EH (cell line): ENCODE measurements at regions not wholly inside any gene's neighbourhood (a gene's known extent, or its start where the extent isn't known, plus 50 kb on each side); places are given as distances from the start of the nearest gene placed in this dataset.
"Not testable (repeated sequence)": the region's sequence is repeated elsewhere in the genome, so short reads cannot be mapped to it uniquely, and the experiment has no call there.

Source experiments
- DNase-seq: peaks from one replicate; pipeline ENCODE4 v3.0.0-alpha.2; 2015; ENCODE audit warnings: low read depth

DNA sequence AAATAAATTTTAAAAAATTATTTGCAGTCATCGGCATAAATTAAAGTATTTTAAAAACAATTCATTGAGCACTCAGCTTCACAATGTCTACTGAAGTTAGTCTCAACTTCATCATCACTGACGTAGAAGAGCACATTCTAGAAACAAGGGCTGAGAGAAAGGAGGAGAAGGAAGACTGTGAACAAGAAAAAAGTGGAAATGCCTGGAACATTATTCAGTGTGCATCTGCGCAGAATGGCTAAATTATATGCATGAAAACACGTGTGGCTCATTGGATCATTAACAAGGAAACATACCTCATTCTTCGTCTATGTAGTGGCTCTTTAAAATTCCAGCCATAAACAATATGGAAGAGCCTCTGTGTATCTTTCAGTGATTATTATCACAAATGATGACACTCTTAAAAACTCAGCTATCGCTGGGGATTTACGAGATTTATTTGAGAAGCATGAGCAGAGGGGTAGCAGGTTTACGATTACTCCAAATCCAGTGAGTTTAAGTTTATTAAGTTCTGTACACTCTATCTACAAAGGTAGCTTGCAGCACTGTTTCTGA lies 404.2 kb upstream of the CDIN1 start:
- no peak for DNase-seq

DNA sequence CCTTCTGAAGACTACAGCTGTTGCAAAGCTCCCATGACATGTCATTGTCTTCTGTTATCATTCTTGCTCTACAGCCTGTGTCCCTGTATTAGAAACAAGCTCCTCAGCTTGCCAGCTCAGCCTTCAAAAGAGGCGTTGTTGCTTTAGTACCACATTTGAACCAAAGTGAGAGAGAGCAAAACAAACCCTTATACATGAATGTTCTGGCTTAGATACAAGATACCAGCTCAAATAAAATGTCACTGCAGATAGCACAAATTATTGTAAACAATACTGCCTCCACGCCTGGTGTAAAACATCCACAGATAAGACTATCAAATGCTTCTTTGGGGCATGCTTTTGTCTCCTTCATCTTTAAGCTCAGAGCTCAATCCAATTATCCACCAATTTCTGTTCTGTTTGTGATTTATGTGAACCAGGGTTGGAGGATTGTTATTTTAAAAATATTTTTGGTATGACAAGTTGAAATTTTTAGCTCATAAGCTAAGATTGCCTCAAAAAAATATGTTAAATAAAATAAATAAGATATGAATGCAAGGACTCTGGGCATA lies 403.6 kb upstream of the CDIN1 start:
- DNase-seq: peak; percentile 12

- DNase-seq: peak; percentile 62
Observed at GRCh38 chr15:36177590-36178302, 401.7 kb upstream of the CDIN1 start.

- no peak for DNase-seq
Observed at GRCh38 chr15:36178303-36178633, 401.2 kb upstream of the CDIN1 start.

GRCh38 chr15:36183201-36183600 lies 396.2 kb upstream of the CDIN1 start:
- DNase-seq: no peak

DNA sequence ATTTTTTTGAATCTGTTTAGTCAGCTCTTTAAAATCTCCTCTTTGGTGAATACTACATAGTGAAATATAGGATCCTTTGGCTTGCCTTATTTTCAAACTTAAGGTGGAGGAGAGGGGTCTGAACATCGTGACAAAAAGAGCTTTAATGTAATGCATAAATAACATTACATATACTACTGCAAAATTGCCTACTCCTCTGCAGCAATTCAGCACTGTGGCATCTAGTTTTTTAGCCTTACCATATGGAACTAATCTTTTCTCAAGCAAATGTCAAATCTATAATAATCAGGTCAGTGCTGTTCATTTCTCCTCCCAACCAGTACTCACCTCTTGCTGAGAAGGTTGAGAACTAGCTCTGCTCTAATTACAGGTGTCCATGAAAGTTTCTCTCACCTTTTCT lies 394.0 kb upstream of the CDIN1 start:
- DNase-seq: no peak

- peak; percentile 5 for DNase-seq
Observed at GRCh38 chr15:36185845-36186244, 393.6 kb upstream of the CDIN1 start.

DNA sequence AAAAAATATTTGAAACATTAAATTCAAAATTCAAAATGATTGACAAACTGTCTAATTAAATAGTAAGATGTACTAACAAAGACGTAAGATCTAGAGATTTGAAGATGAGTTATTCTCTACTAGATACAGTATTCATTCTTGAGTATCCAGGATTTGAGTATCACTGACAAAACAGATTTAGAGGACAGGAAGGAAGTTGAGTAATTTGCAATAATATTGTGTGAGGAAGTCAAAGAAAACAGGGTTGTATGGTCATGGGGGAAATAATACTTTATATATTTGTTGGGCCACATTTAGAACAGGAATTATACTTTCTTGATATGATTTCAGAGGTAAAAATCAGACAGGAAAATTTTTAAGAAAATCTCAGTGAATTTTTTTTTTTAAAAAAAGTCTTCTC lies 393.1 kb upstream of the CDIN1 start:
- DNase-seq: peak; percentile 6

- no peak for DNase-seq
Observed at GRCh38 chr15:36191459-36191858, 388.0 kb upstream of the CDIN1 start.

DNA sequence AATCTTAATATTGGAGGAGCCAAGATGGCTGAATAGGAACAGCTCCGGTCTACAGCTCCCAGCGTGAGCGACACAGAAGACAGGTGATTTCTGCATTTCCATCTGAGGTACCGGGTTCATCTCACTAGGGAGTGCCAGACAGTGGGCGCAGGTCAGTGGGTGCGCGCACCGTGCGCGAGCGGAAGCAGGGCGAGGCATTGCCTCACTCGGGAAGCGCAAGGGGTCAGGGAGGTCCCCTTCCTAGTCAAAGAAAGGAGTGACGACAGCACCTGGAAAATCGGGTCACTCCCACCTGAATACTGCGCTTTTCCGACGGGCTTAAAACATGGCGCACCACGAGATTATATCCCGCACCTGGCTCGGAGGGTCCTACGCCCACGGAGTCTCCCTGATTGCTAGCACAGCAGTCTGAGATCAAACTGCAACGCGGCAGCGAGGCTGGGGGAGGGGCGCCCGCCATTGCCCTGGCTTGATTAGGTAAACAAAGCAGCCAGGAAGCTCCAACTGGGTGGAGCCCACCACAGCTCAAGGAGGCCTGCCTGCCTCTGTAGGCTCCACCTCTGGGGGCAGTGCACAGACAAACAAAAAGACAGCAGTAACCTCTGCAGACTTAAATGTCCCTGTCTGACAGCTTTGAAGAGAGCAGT lies 383.9 kb upstream of the CDIN1 start:
- not testable (repeated sequence) for DNase-seq

GRCh38 chr15:36208868-36209582 lies 370.4 kb upstream of the CDIN1 start:
- peak; percentile 23 for DNase-seq

DNA sequence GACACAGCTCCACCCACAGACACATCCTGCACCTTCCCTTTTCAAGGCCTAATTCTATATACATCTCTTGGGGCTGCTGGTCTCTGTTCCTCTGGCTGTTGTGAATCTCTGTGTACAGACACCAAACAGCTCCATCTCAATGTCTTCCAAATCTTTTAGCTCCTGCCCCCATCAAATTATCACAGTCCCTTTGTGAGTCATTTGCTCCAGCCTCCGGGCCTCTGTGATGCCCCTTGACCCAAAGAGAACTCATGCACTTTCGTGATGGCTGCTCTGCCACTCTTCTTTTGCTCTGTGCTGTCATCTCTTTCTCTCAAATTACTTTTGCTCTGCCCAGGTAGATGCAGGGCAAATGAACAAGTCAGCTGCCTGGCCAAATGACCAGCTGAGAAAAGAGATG lies 369.0 kb upstream of the CDIN1 start:
- DNase-seq: no peak

GRCh38 chr15:36218322-36218721 lies 361.1 kb upstream of the CDIN1 start:
- DNase-seq: no peak

DNA sequence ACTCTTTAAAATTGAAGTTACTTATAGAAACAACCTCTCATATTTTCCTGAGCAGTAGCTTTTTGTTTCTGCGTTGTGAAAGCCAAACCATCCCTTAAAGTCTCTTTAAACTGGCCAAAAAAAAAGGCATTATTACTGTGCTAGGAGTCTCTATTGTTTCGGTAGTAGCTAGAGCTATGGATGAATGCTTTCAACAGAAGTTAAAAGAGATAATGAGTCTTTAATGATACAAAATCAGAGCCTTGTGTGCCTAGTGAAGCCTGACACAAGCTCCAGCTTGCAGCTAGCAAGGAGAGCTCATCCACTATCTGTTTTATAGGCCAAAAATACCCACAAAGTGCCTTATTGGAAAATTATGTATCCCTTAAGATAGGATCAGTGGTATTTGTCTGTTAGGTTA lies 360.4 kb upstream of the CDIN1 start:
- DNase-seq: no peak

GRCh38 chr15:36221992-36222391 lies 357.4 kb upstream of the CDIN1 start:
- no peak for DNase-seq

DNA sequence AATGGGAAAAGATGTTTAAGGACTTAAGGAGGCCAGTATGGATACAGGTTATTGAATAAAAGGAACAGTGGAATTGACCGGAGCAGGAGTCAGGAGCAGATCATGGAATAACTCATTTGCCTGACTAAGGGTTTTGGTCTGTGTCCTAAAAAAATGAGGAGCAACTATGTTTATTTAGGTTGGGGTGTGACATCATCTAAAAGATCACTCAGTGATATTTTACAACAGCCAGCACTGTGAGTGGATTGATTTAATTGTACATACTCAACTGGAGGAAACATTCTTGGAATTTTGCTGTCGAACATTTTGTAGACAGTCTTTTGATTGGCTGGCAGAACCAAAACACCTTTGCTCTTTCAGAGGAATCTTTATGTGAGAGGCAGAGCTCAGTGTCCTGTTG lies 348.6 kb upstream of the CDIN1 start:
- peak; percentile 79 for DNase-seq

GRCh38 chr15:36232491-36232890 lies 346.9 kb upstream of the CDIN1 start:
- no peak for DNase-seq

DNA sequence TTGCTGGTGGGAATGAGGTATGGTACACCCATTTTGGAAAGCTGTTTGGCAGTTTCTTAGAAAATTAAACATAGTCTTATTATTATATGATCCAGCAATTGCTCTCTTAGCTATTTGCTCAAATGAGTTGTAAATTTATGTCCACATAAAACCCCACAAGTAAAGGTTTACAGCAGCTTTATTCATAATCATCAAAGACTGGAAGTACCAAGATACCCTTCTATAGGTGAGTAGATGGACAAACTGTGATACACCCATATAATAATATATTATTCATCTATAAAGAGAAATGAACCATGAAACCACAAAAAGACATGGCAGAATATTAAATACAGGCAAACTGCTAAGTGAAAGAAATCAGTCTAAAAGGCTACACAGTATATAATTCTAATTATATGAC lies 344.7 kb upstream of the CDIN1 start:
- no peak for DNase-seq

- no peak for DNase-seq
Observed at GRCh38 chr15:36235173-36235572, 344.3 kb upstream of the CDIN1 start.

DNA sequence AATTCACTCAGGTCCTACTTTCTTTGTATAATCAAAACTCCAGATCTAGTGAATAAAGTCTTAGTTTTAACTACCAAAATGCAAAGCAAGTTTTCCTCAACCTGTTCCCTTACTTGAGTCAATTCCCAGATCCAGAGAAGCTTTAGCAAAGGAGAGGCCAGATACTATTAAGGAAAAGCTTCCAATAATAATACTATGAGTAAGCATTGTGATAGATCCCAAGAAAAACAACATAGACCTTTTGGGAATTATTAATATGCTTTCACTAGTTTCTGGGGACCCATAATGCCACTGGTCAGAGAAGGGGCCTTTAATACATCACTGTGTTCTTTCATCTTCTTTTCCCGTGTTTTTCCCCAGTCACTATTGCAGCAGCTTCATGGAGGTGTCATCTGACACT lies 339.9 kb upstream of the CDIN1 start:
- no peak for DNase-seq

GRCh38 chr15:36251450-36251849 lies 328.0 kb upstream of the CDIN1 start:
- peak; percentile 5 for DNase-seq

DNA sequence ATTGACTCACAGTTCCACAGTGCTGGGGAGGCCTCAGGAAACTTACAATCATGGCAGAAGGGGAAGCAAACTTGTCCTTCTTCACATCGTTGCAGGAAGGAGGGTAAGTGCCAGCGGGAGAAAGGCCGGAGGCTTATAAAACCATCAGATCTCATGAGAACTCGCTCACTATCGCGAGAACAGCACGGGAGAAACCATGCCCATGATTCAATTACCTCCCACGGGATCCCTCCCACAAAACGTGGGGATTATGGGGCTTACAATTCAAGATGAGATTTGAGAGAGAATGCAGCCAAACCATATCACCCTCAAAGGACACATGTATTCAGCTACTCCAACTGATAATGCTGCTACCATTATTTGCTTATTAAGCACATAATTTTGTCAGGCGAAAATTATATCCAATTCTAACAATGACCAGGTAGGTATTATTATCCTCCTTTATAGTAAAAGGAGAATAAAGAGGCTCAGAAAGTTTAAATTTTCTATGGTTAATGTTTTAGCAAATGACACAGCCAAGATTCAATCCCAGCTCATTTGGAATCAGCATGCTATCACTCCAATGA lies 327.2 kb upstream of the CDIN1 start:
- no peak for DNase-seq
